MM.1S (cell line): ENCODE measurements at regions not wholly inside any gene's neighbourhood (a gene's known extent, or its start where the extent isn't known, plus 50 kb on each side); places are given as distances from the start of the nearest gene placed in this dataset.

ENCODE experiments used
- DNase-seq: peaks from one replicate; pipeline ENCODE4 v3.0.0-alpha.2; 2015
- H2AFZ ChIP-seq: fragments of 300-600 bp; sonication (generic); 2 replicates; pipeline ENCODE4 v1.6.0; 2016; ENCODE audit warnings: antibody characterized with exemption, low read length
- H3F3A ChIP-seq: fragments of 300-600 bp; sonication (generic); 2 replicates; pipeline ENCODE4 v1.6.1; 2016; ENCODE audit warnings: mild to moderate bottlenecking, antibody characterized with exemption, low read length, moderate library complexity, mixed read lengths; ENCODE audit not compliant: insufficient read depth
- H3K27ac ChIP-seq: fragments of 300-600 bp; sonication (generic); 2 replicates; pipeline ENCODE4 v1.5.1; 2016; ENCODE audit warnings: mild to moderate bottlenecking, low read length
- H3K27me3 ChIP-seq: fragments of 300-600 bp; sonication (generic); replicated peaks from 2 replicates; pipeline ENCODE4 v1.6.0; 2016; ENCODE audit warnings: low read length; ENCODE audit not compliant: insufficient read depth
- H3K36me3 ChIP-seq: fragments of 300-600 bp; sonication (generic); replicated peaks from 2 replicates; pipeline ENCODE4 v1.6.1; 2016; ENCODE audit warnings: mild to moderate bottlenecking, low read length, mixed read lengths; ENCODE audit not compliant: insufficient read depth
- H3K4me1 ChIP-seq: fragments of 300-600 bp; sonication (generic); 2 replicates; pipeline ENCODE4 v1.6.1; 2016; ENCODE audit warnings: low read length, mixed read lengths
- H3K4me2 ChIP-seq: fragments of 300-600 bp; sonication (generic); 2 replicates; pipeline ENCODE4 v1.6.0; 2016; ENCODE audit warnings: low read depth, low read length
- H3K4me3 ChIP-seq: fragments of 300-600 bp; sonication (generic); 2 replicates; pipeline ENCODE4 v1.5.1; 2016; ENCODE audit warnings: low read length, mixed read lengths
- H3K79me2 ChIP-seq: fragments of 300-600 bp; sonication (generic); 2 replicates; pipeline ENCODE4 v1.6.1; 2016; ENCODE audit warnings: mixed run types, low read length, mixed read lengths
- H3K9ac ChIP-seq: fragments of 300-600 bp; sonication (generic); 2 replicates; pipeline ENCODE4 v1.6.1; 2016; ENCODE audit warnings: low read length, mixed read lengths
- H3K9me2 ChIP-seq: fragments of 300-600 bp; sonication (generic); replicated peaks from 2 replicates; pipeline ENCODE4 v1.6.1; 2016; ENCODE audit warnings: mild to moderate bottlenecking, low read length, mixed read lengths; ENCODE audit not compliant: insufficient read depth
- H3K9me3 ChIP-seq: fragments of 300-600 bp; sonication (generic); replicated peaks from 2 replicates; pipeline ENCODE4 v1.6.1; 2016; ENCODE audit warnings: mild to moderate bottlenecking, low read length, mixed read lengths; ENCODE audit not compliant: insufficient read depth
- H4K20me1 ChIP-seq: fragments of 300-600 bp; sonication (generic); 2 replicates; pipeline ENCODE4 v1.6.1; 2016; ENCODE audit warnings: mild to moderate bottlenecking, low read length, moderate library complexity, mixed read lengths; ENCODE audit not compliant: insufficient read depth
- CTCF ChIP-seq: fragments of 300-600 bp; sonication (generic); IDR thresholded peaks from 2 replicates; pipeline ENCODE4 v1.5.1; 2016; ENCODE audit warnings: antibody characterized with exemption, low read length, mixed read lengths
- EZH2 ChIP-seq: fragments of 300-600 bp; sonication (generic); optimal IDR thresholded peaks from 2 replicates; pipeline ENCODE3; 2017; ENCODE audit warnings: low read depth, mild to moderate bottlenecking, antibody characterized with exemption, low read length, mixed read lengths
- EZH2phosphoT487 ChIP-seq: fragments of 300-600 bp; sonication (generic); IDR thresholded peaks from 2 replicates; pipeline ENCODE4 v1.6.1; 2018; ENCODE audit warnings: antibody characterized with exemption, low read length

GRCh38 chr10:123301077-123301857, 147.1 kb downstream of the BUB3 start:
- DNase-seq: no peak
- no peaks in the 10 kb centered on the region for H4K20me1 ChIP-seq
- no peak overlapping the region for H2AFZ ChIP-seq
- H3K9me2 ChIP-seq: no peaks in the 10 kb centered on the region
- H3K4me2 ChIP-seq: no peak overlapping the region
- H3F3A ChIP-seq: no peaks in the 10 kb centered on the region
- no peak overlapping the region for H3K4me3 ChIP-seq
- no peak overlapping the region for H3K9ac ChIP-seq
- H3K27me3 ChIP-seq: no peaks in the 10 kb centered on the region
- TF ChIP-seq EZH2 (no peak), EZH2phosphoT487 (no peak), CTCF (no peak)
- no peaks in the 10 kb centered on the region for H3K4me1 ChIP-seq
- H3K79me2 ChIP-seq: no peaks in the 10 kb centered on the region
- no peaks in the 10 kb centered on the region for H3K36me3 ChIP-seq
- no peak overlapping the region for H3K27ac ChIP-seq
- H3K9me3 ChIP-seq: no peaks in the 10 kb centered on the region

DNA sequence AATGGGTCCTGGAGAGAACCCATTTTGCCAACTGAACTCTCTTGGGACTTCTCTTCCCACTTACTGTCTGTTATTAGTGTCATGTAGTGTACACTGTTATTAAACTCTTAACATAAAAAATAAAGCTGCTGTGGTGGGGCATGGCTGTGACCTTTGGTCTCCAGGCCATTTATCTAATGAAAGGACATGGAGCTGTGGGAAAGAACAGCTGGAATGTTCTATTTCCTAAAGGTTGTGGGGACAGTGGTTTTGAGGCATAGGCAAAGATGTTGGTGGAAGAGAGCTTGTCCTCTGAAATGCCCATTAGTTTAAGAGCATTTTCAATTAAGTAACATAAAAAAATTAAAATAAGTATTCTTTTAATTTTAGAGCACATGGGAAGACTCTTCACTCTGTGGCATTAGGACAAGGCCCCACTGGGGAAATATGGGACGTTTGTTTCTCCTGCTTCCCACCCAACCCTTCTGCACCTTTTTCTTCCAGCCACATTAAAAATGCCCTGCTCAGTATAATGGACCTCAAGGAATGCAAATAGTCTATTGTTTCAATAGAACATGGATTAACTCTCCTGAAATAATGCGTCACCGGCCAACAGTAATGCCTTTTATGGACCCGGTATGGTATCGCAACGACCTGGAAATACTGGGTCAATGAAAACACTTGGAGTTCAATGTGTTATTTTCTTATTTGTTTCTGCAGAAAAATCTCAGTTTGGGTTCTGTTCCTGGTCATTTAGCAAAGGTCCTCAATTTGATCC, 149.6 kb downstream of the BUB3 start:
- H3K9me3 ChIP-seq: no peaks in the 10 kb centered on the region
- no peaks in the 10 kb centered on the region for H3K4me1 ChIP-seq
- no peak overlapping the region for H3K27ac ChIP-seq
- H3K27me3 ChIP-seq: no peaks in the 10 kb centered on the region
- no peaks in the 10 kb centered on the region for H3K36me3 ChIP-seq
- no peaks in the 10 kb centered on the region for H3K9me2 ChIP-seq
- H3F3A ChIP-seq: no peaks in the 10 kb centered on the region
- DNase-seq: no peak
- H3K9ac ChIP-seq: no peak overlapping the region
- no peaks in the 10 kb centered on the region for H3K79me2 ChIP-seq
- H3K4me3 ChIP-seq: no peak overlapping the region
- TF ChIP-seq CTCF (no peak), EZH2 (no peak), EZH2phosphoT487 (no peak)
- no peak overlapping the region for H2AFZ ChIP-seq
- H3K4me2 ChIP-seq: no peak overlapping the region
- no peaks in the 10 kb centered on the region for H4K20me1 ChIP-seq

DNA sequence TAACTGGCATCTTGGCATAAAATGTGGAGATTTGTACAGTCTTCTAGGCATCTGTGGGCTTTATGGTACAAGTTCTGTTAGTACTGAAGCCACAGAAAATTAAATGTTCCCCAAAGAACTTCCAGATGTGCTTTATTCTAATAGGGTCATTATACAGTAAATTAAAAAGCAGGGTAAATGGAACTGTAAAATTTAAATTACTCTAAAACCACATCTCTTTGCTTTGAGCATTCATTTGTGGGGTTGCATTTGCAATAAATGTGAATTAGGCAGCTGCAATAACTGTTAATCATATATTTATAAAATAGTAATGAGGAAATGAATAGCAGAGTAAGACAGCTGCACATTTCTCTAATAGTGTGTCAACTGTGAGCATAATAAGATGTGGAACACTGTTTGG, 151.5 kb downstream of the BUB3 start:
- no peak for DNase-seq
- Histone ChIP-seq H3K4me2 (no peak overlapping the region), H3K27ac (no peak overlapping the region)

More for the DNA sequence above, 151.5 kb downstream of the BUB3 start:
- Histone ChIP-seq H3F3A (no peaks in the 10 kb centered on the region), H3K79me2 (no peaks in the 10 kb centered on the region), H3K36me3 (no peaks in the 10 kb centered on the region), H3K9me3 (no peaks in the 10 kb centered on the region), H3K4me1 (no peaks in the 10 kb centered on the region), H3K27me3 (no peaks in the 10 kb centered on the region), H3K9me2 (no peaks in the 10 kb centered on the region), H4K20me1 (no peaks in the 10 kb centered on the region), H3K4me3 (no peak overlapping the region), H2AFZ (no peak overlapping the region), H3K9ac (no peak overlapping the region)
- TF ChIP-seq CTCF: no peak
